T-cell (primary cell): ENCODE measurements at regions not wholly inside any gene's neighbourhood (a gene's known extent, or its start where the extent isn't known, plus 50 kb on each side); places are given as distances from the start of the nearest gene placed in this dataset.

Experiments
- ATAC-seq, 4 experiments: fragments of 200-7000 bp in 3 of 4; fragments of 150-1000 bp in 1 of 4; cut with Tn5 transposase; replicated peaks in 1 of 4; 1 replicate in 3 of 4; 2 replicates in 1 of 4; pipeline ENCODE4 v1.10.0; 2021; ENCODE audit warnings: moderate library complexity in 3 of 4, mild to moderate bottlenecking in 2 of 4, moderate number of reproducible peaks in 1 of 4
- CTCF ChIA-PET, 2 donors: fragments of 300-600 bp; sonication (Branson Sonifier 250); formaldehyde crosslinking; loops; one replicate each; lab custom pipeline; 2022; ENCODE audit warnings: antibody characterized with exemption in 2 of 2; lab: Charles Lee
- POLR2A ChIA-PET, 2 donors: fragments of 300-600 bp; sonication (Branson Sonifier 250); formaldehyde crosslinking; loops; one replicate each; lab custom pipeline; 2022; ENCODE audit warnings: antibody characterized with exemption in 2 of 2; lab: Charles Lee
- DNase-seq, 35 experiments: peaks; one replicate each; pipeline versions ENCODE4 v3.0.0 to v3.0.0-alpha.2; 2013 to 2023
- H3K27ac ChIP-seq: one replicate; pipeline ENCODE4 v1.5.1; 2013; ENCODE audit warnings: low read length
- H3K27me3 ChIP-seq, 2 experiments: replicated peaks in 1 of 2; 1 replicate in 1 of 2; 2 replicates in 1 of 2; pipeline versions ENCODE4 v1.6.1 to v1.7.0; 2013; ENCODE audit warnings: low read length in 1 of 2, mixed read lengths in 1 of 2; ENCODE audit not compliant: control insufficient read depth in 2 of 2, insufficient read depth in 2 of 2; ENCODE audit errors: extremely low read depth in 1 of 2
- H3K36me3 ChIP-seq, 2 donors: 1 replicate in 1 of 2; 2 replicates in 1 of 2; pipeline versions ENCODE4 v1.6.1 to v1.7.0; 2013; ENCODE audit warnings: low read length in 1 of 2; ENCODE audit not compliant: control insufficient read depth in 2 of 2, insufficient read depth in 1 of 2; ENCODE audit errors: extremely low read depth in 1 of 2
- H3K4me1 ChIP-seq, 2 experiments: 1 replicate in 1 of 2; 2 replicates in 1 of 2; pipeline versions ENCODE4 v1.6.1 to v1.7.0; 2013; ENCODE audit warnings: low read length in 2 of 2, mixed read lengths in 1 of 2; ENCODE audit not compliant: insufficient read depth in 2 of 2, control insufficient read depth in 1 of 2; ENCODE audit errors: extremely low read depth in 1 of 2
- H3K4me3 ChIP-seq, 2 donors: 1 replicate in 1 of 2; 2 replicates in 1 of 2; pipeline versions ENCODE4 v1.5.1 to v1.7.0; 2013; ENCODE audit warnings: mild to moderate bottlenecking in 2 of 2, low read length in 1 of 2, moderate library complexity in 1 of 2; ENCODE audit not compliant: control insufficient read depth in 1 of 2; ENCODE audit errors: extremely low read depth in 1 of 2
- H3K9me3 ChIP-seq: 2 replicates; pipeline ENCODE4 v1.7.0; 2013
- H3K27ac Mint-ChIP-seq, 2 donors: one replicate each; pipeline ENCODE4 v1.8.0; 2020 to 2021; ENCODE audit warnings: mild to moderate bottlenecking in 2 of 2, mixed read lengths in 2 of 2
- H3K27me3 Mint-ChIP-seq, 2 donors: one replicate each; pipeline ENCODE4 v1.8.0; 2021 to 2022; ENCODE audit warnings: mixed read lengths in 2 of 2
- H3K36me3 Mint-ChIP-seq: one replicate; pipeline ENCODE4 v1.8.0; 2021; ENCODE audit warnings: mixed read lengths
- H3K4me1 Mint-ChIP-seq, 3 donors: one replicate each; pipeline ENCODE4 v1.8.0; 2020 to 2022; ENCODE audit warnings: mixed read lengths in 3 of 3, mild to moderate bottlenecking in 1 of 3
- H3K4me3 Mint-ChIP-seq, 3 donors: one replicate each; pipeline ENCODE4 v1.8.0; 2020 to 2022; ENCODE audit warnings: mild to moderate bottlenecking in 3 of 3, mixed read lengths in 3 of 3, moderate library complexity in 3 of 3
- H3K9me3 Mint-ChIP-seq, 3 donors: one replicate each; pipeline ENCODE4 v1.8.0; 2020 to 2022; ENCODE audit warnings: mixed read lengths in 3 of 3
- WGBS: methylation state at CpG from one replicate; pipeline ENCODE4 v1.1.5; 2013; ENCODE audit warnings: missing lambda C conversion rate; ENCODE audit not compliant: insufficient coverage; 5-methylcytosine and 5-hydroxymethylcytosine counted together

GRCh38 chr5:38607396-38607795 lies 51.0 kb upstream of the LIFR start:
- H3K4me3 ChIP-seq, result no peak overlapping the region
- no peaks in the 10 kb centered on the region for H3K4me1 ChIP-seq
- Mint-ChIP-seq H3K4me1 (no peaks in the 10 kb centered on the region), H3K27ac (no peak overlapping the region), H3K36me3 (no peaks in the 10 kb centered on the region), H3K9me3 (no peaks in the 10 kb centered on the region), H3K27me3 (peaks cover 19 to 29% of the 10 kb centered on the region in 2 donors), H3K4me3 (no peak overlapping the region)
- ATAC-seq (no peak), DNase-seq (no peak)
- no peak overlapping the region for H3K27ac ChIP-seq
- no peaks in the 10 kb centered on the region for H3K9me3 ChIP-seq
- H3K27me3 ChIP-seq, result peaks cover 0 to 3% of the 10 kb centered on the region in 2 experiments
- ChIA-PET POLR2A (interaction anchor here in 1 of 2 donors (0.8 kb wide), 1 partner anchor 13 kb away, joined by 4 read pairs; no protein-coding TSS in a partner anchor), CTCF (no interaction called here)
- whole genome bisulfite sequencing, result 0% methylated on average over 1 of the region's 3 CpGs
- H3K36me3 ChIP-seq, result no peaks in the 10 kb centered on the region

- Mint-ChIP-seq H3K9me3 (peaks cover 0 to 6% (median 0%) of the 10 kb centered on the region in 3 donors), H3K36me3 (no peaks in the 10 kb centered on the region), H3K27ac (no peak overlapping the region), H3K27me3 (peaks cover 18 to 35% of the 10 kb centered on the region in 2 donors), H3K4me3 (no peak overlapping the region), H3K4me1 (no peaks in the 10 kb centered on the region)
- ChIA-PET POLR2A (no interaction called here), CTCF (no interaction called here)
- Histone ChIP-seq H3K27me3 (peaks cover 0 to 3% of the 10 kb centered on the region in 2 experiments), H3K4me1 (no peaks in the 10 kb centered on the region), H3K27ac (no peak overlapping the region), H3K36me3 (no peaks in the 10 kb centered on the region), H3K9me3 (no peaks in the 10 kb centered on the region), H3K4me3 (no peak overlapping the region)
- WGBS, result no CpG with 5 or more reads among the region's 5 CpGs
- ATAC-seq (no peak), DNase-seq (no peak)
Measured at GRCh38 chr5:38607930-38608564, 51.6 kb upstream of the LIFR start.

GRCh38 chr5:38608874-38609273 lies 52.4 kb upstream of the LIFR start:
- H3K4me3 ChIP-seq, result no peak overlapping the region
- no peaks in the 10 kb centered on the region for H3K4me1 Mint-ChIP-seq
- no peak for DNase-seq
- WGBS, result no CpG with 5 or more reads among the region's 1 CpG
- no peak for ATAC-seq
- no peaks in the 10 kb centered on the region for H3K36me3 Mint-ChIP-seq
- no peaks in the 10 kb centered on the region for H3K4me1 ChIP-seq
- no peak overlapping the region for H3K27ac Mint-ChIP-seq
- no peak overlapping the region for H3K27ac ChIP-seq
- H3K27me3 ChIP-seq, result peaks cover 0 to 3% of the 10 kb centered on the region in 2 experiments
- peaks cover 0 to 7% (median 0%) of the 10 kb centered on the region in 3 donors for H3K9me3 Mint-ChIP-seq
- H3K9me3 ChIP-seq, result no peaks in the 10 kb centered on the region
- H3K4me3 Mint-ChIP-seq, result no peak overlapping the region
- POLR2A ChIA-PET, result no interaction called here
- H3K36me3 ChIP-seq, result no peaks in the 10 kb centered on the region
- peaks cover 15 to 36% of the 10 kb centered on the region in 2 donors for H3K27me3 Mint-ChIP-seq
- CTCF ChIA-PET, result no interaction called here

GRCh38 chr5:38612851-38613250 lies 56.4 kb upstream of the LIFR start:
- H3K36me3 Mint-ChIP-seq, result no peaks in the 10 kb centered on the region
- H3K9me3 Mint-ChIP-seq, result peaks cover 6 to 19% (median 9%) of the 10 kb centered on the region in 3 donors
- ATAC-seq (no peak), DNase-seq (no peak)
- H3K4me1 ChIP-seq, result no peaks in the 10 kb centered on the region
- CTCF ChIA-PET, result no interaction called here
- no peak overlapping the region for H3K4me3 ChIP-seq
- H3K4me3 Mint-ChIP-seq, result no peak overlapping the region
- no peak overlapping the region for H3K27ac Mint-ChIP-seq
- H3K27me3 ChIP-seq, result peaks cover 0 to 3% of the 10 kb centered on the region in 2 experiments
- POLR2A ChIA-PET, result no interaction called here
- no peaks in the 10 kb centered on the region for H3K9me3 ChIP-seq
- no peaks in the 10 kb centered on the region for H3K4me1 Mint-ChIP-seq
- peaks cover 6 to 22% of the 10 kb centered on the region in 2 donors for H3K27me3 Mint-ChIP-seq
- H3K27ac ChIP-seq, result no peak overlapping the region
- no peaks in the 10 kb centered on the region for H3K36me3 ChIP-seq

- ChIA-PET CTCF (no interaction called here), POLR2A (no interaction called here)
- no peak overlapping the region for H3K27ac Mint-ChIP-seq
- no peaks in the 10 kb centered on the region for H3K36me3 Mint-ChIP-seq
- no peak overlapping the region for H3K27ac ChIP-seq
- H3K4me1 Mint-ChIP-seq, result no peaks in the 10 kb centered on the region
- H3K27me3 Mint-ChIP-seq, result peaks cover 4 to 17% of the 10 kb centered on the region in 2 donors
- H3K4me3 ChIP-seq, result no peak overlapping the region
- H3K9me3 Mint-ChIP-seq, result peaks cover 11 to 22% (median 16%) of the 10 kb centered on the region in 3 donors
- no peak overlapping the region for H3K4me3 Mint-ChIP-seq
- peaks cover 0 to 3% of the 10 kb centered on the region in 2 experiments for H3K27me3 ChIP-seq
- no peaks in the 10 kb centered on the region for H3K4me1 ChIP-seq
- DNase-seq (no peak), ATAC-seq (no peak)
- WGBS, result 92% methylated on average over 2 of the region's 3 CpGs
- no peaks in the 10 kb centered on the region for H3K9me3 ChIP-seq
- H3K36me3 ChIP-seq, result no peaks in the 10 kb centered on the region
Measured at GRCh38 chr5:38613490-38613889, 57.0 kb upstream of the LIFR start.

- Mint-ChIP-seq H3K4me1 (no peaks in the 10 kb centered on the region), H3K27me3 (peaks cover 4 to 16% of the 10 kb centered on the region in 2 donors), H3K36me3 (no peaks in the 10 kb centered on the region), H3K27ac (no peak overlapping the region), H3K4me3 (no peak overlapping the region), H3K9me3 (peaks cover 17 to 22% (median 21%) of the 10 kb centered on the region in 3 donors)
- Histone ChIP-seq H3K4me1 (no peaks in the 10 kb centered on the region), H3K27me3 (peaks cover 0 to 2% of the 10 kb centered on the region in 2 experiments), H3K27ac (no peak overlapping the region), H3K36me3 (no peaks in the 10 kb centered on the region), H3K4me3 (no peak overlapping the region), H3K9me3 (no peaks in the 10 kb centered on the region)
- ChIA-PET CTCF (no interaction called here), POLR2A (no interaction called here)
- no peak for DNase-seq
- 100% methylated on average over 1 of the region's 5 CpGs for WGBS
- no peak for ATAC-seq
Measured at GRCh38 chr5:38613992-38614836, 57.8 kb upstream of the LIFR start.
